Tibial nerve (tissue), 4 donors: ENCODE measurements at regions not wholly inside any gene's neighbourhood (a gene's known extent, or its start where the extent isn't known, plus 50 kb on each side); places are given as distances from the start of the nearest gene placed in this dataset.

Experiments used
- DNase-seq, 2 donors: peaks; one replicate each; pipeline ENCODE4 v3.0.0-alpha.2; 2019; ENCODE audit warnings: low spot score in 2 of 2
- H3K27ac ChIP-seq, 4 donors: fragments of 200-600 bp; sonication (generic) in 3 of 4; one replicate each; pipeline ENCODE4 v1.5.1; 2017 to 2019; ENCODE audit warnings: mild to moderate bottlenecking in 1 of 4
- H3K27me3 ChIP-seq, 2 donors: fragments of 200-600 bp; sonication (generic) in 1 of 2; one replicate each; pipeline versions ENCODE4 v1.5.1 to v1.6.0; 2017 to 2019
- H3K36me3 ChIP-seq, 3 donors: fragments of 200-600 bp; sonication (generic); one replicate each; pipeline ENCODE4 v1.5.1; 2018 to 2019
- H3K4me1 ChIP-seq, 4 donors: fragments of 200-600 bp; sonication (generic) in 3 of 4; one replicate each; pipeline ENCODE4 v1.5.1; 2017 to 2019
- H3K4me3 ChIP-seq, 4 donors: fragments of 200-600 bp; sonication (generic) in 3 of 4; one replicate each; pipeline ENCODE4 v1.5.1; 2017 to 2019; ENCODE audit warnings: mild to moderate bottlenecking in 1 of 4, moderate library complexity in 1 of 4
- H3K9me3 ChIP-seq, 4 donors: fragments of 200-600 bp; sonication (generic) in 3 of 4; one replicate each; pipeline ENCODE4 v1.5.1; 2017 to 2019
- CTCF ChIP-seq, 5 experiments: fragments of 200-600 bp in 3 of 5; fragments of 450-650 bp in 2 of 5; sonication (generic) in 3 of 5; IDR thresholded peaks; one replicate each; pipeline ENCODE4 v1.5.1; 2016 to 2019; ENCODE audit warnings: antibody characterized with exemption in 5 of 5, mild to moderate bottlenecking in 3 of 5, moderate library complexity in 2 of 5
- EP300 ChIP-seq, 2 donors: sonication (generic); formaldehyde crosslinking; IDR thresholded peaks; one replicate each; pipeline ENCODE4 v1.6.1; 2017; ENCODE audit warnings: antibody characterized with exemption in 2 of 2, mild to moderate bottlenecking in 1 of 2
- POLR2A ChIP-seq, 2 donors: fragments of 450-650 bp; IDR thresholded peaks; one replicate each; pipeline ENCODE4 v1.6.1; 2017; ENCODE audit warnings: antibody characterized with exemption in 2 of 2, mild to moderate bottlenecking in 2 of 2, moderate library complexity in 2 of 2
- WGBS, 2 donors: methylation state at CpG; one replicate each; pipeline ENCODE4 v1.1.5; 2018; 5-methylcytosine and 5-hydroxymethylcytosine counted together

GRCh38 chr4:111813555-111814140 lies 331.6 kb upstream of the FAM241A start:
- Histone ChIP-seq H3K4me3 (no peak overlapping the region), H3K9me3 (peaks cover 0 to 4% (median 0%) of the 10 kb centered on the region in 4 donors), H3K27me3 (no peaks in the 10 kb centered on the region), H3K4me1 (no peaks in the 10 kb centered on the region), H3K36me3 (no peaks in the 10 kb centered on the region), H3K27ac (no peak overlapping the region)
- no peak for DNase-seq
- no peak for TF ChIP-seq CTCF (IDR thresholded peaks at IDR 0.05)
- no peak for TF ChIP-seq EP300 (IDR thresholded peaks at IDR 0.05)
- TF ChIP-seq POLR2A (IDR thresholded peaks at IDR 0.05) = no peak
- WGBS, 2 donors = 44 to 52% methylated on average over 3 of the region's 3 CpGs

GRCh38 chr4:111814961-111815360 lies 330.3 kb upstream of the FAM241A start:
- peaks cover 0 to 4% (median 0%) of the 10 kb centered on the region in 4 donors for H3K9me3 ChIP-seq
- H3K4me1 ChIP-seq = no peaks in the 10 kb centered on the region
- no peak for TF ChIP-seq EP300 (IDR thresholded peaks at IDR 0.05)
- TF ChIP-seq POLR2A (IDR thresholded peaks at IDR 0.05) = no peak
- no peak for TF ChIP-seq CTCF (IDR thresholded peaks at IDR 0.05)
- H3K27ac ChIP-seq = no peak overlapping the region
- H3K36me3 ChIP-seq = no peaks in the 10 kb centered on the region
- WGBS, 2 donors = 55 to 64% methylated on average over 6 of the region's 6 CpGs
- no peak overlapping the region for H3K4me3 ChIP-seq
- no peaks in the 10 kb centered on the region for H3K27me3 ChIP-seq
- DNase-seq = no peak

- no peak for TF ChIP-seq POLR2A (IDR thresholded peaks at IDR 0.05)
- TF ChIP-seq EP300 (IDR thresholded peaks at IDR 0.05) = no peak
- no peak for TF ChIP-seq CTCF (IDR thresholded peaks at IDR 0.05)
- H3K27me3 ChIP-seq = no peaks in the 10 kb centered on the region
- no peak overlapping the region for H3K4me3 ChIP-seq
- H3K9me3 ChIP-seq = peaks cover 0 to 4% (median 0%) of the 10 kb centered on the region in 4 donors
- no peaks in the 10 kb centered on the region for H3K36me3 ChIP-seq
- no peak for DNase-seq
- H3K4me1 ChIP-seq = no peaks in the 10 kb centered on the region
- no peak overlapping the region for H3K27ac ChIP-seq
Observed at GRCh38 chr4:111821342-111821741, 323.9 kb upstream of the FAM241A start.

GRCh38 chr4:111836601-111837000 lies 308.7 kb upstream of the FAM241A start:
- Histone ChIP-seq H3K27ac (no peak overlapping the region), H3K4me3 (no peak overlapping the region)
- 88 to 90% methylated on average over 3 of the region's 3 CpGs for WGBS, 2 donors

GRCh38 chr4:111837761-111838160 lies 307.5 kb upstream of the FAM241A start:
- H3K9me3 ChIP-seq = no peaks in the 10 kb centered on the region
- 85 to 91% methylated on average over 2 of the region's 2 CpGs for whole genome bisulfite sequencing, 2 donors
- peaks cover 0 to 21% (median 0%) of the 10 kb centered on the region in 4 donors for H3K4me1 ChIP-seq
- TF ChIP-seq EP300 (IDR thresholded peaks at IDR 0.05) = no peak
- TF ChIP-seq POLR2A (IDR thresholded peaks at IDR 0.05) = no peak
- TF ChIP-seq CTCF (IDR thresholded peaks at IDR 0.05) = no peak
- H3K27me3 ChIP-seq = no peaks in the 10 kb centered on the region
- peak overlapping the region in 1 of 4 donors; percentile 77 for H3K27ac ChIP-seq
- H3K36me3 ChIP-seq = no peaks in the 10 kb centered on the region
- H3K4me3 ChIP-seq = no peak overlapping the region
- DNase-seq = no peak

More at GRCh38 chr4:111836601-111837000, 308.7 kb upstream of the FAM241A start:
- no peak for DNase-seq
- no peaks in the 10 kb centered on the region for H3K36me3 ChIP-seq
- H3K27me3 ChIP-seq = no peaks in the 10 kb centered on the region
- TF ChIP-seq CTCF (IDR thresholded peaks at IDR 0.05) (no peak), POLR2A (IDR thresholded peaks at IDR 0.05) (no peak), EP300 (IDR thresholded peaks at IDR 0.05) (no peak)
- no peaks in the 10 kb centered on the region for H3K9me3 ChIP-seq
- peaks cover 0 to 21% (median 0%) of the 10 kb centered on the region in 4 donors for H3K4me1 ChIP-seq
